ENCODE measurements at regions not wholly inside any gene's neighbourhood (a gene's known extent, or its start where the extent isn't known, plus 50 kb on each side); places are given as distances from the start of the nearest gene placed in this dataset.

DNA sequence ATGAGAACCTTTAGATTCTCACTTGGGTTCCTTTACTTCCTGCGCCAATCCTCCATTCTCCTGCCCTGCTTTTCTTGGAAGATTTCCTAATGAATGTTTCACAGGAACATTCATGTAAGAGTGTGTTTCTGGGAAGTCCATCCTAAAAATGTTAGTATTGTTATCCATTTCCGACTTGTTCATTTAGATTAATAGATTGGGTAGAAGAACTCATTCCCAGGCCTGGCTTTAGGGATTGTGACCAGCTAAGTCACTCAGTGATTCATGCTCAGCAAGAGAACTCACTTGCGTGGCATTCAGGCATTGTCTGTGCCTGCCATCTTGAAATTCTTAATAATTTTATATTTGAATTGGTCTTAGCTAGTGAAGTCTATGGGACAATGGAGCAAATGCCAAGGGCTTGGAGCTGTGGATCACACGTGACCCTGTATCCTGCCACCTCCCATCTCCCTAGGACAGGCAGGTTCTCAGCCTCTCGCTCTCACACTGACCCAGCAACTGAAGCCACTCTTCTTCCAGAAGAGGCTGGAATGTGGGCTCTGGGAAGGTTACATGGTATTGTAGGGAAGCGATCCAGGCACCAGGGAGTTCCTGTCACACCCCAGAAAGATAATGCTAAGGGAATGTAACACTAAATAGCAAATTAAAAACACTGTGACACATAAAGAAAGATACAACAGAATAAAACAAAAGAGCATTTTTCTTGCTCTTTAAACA is 562.1 kb downstream of the TMA16 start:
- H3K4ac ChIP-seq (ENCODE audit: low read depth, low read length): no peak overlapping the region
- H2AK5ac ChIP-seq (ENCODE audit: low read length): no peak overlapping the region
- no peak overlapping the region for H4K8ac ChIP-seq (ENCODE audit: low read depth, low read length)
- H2BK5ac ChIP-seq (ENCODE audit: low read length): no peak overlapping the region
- H3K4me3 ChIP-seq (ENCODE audit: low read length): no peak overlapping the region
- H3K79me2 ChIP-seq (ENCODE audit: control insufficient read depth, insufficient read depth, low read length): no peaks in the 10 kb centered on the region
- peak; percentile 46 for DNase-seq
- no peaks in the 10 kb centered on the region for H3K4me1 ChIP-seq (ENCODE audit: control insufficient read depth, low read depth, low read length)
- H3K23ac ChIP-seq (ENCODE audit: low read length): no peak overlapping the region
- H2BK15ac ChIP-seq (replicated peaks; ENCODE audit: low read depth): no peak overlapping the region
- no CpG with 5 or more reads among the region's 6 CpGs for WGBS (ENCODE audit: extremely low coverage, insufficient coverage, low lambda C conversion rate)
- no peak overlapping the region for H3K18ac ChIP-seq (ENCODE audit: low read length)
- H4K5ac ChIP-seq (ENCODE audit: low read length): no peak overlapping the region
- H3K9ac ChIP-seq (ENCODE audit: low read length): no peak overlapping the region
- no peak overlapping the region for H3K27ac ChIP-seq (ENCODE audit: low read depth, low read length)
- no peak overlapping the region for H3K4me2 ChIP-seq (ENCODE audit: low read length)
- H3K36me3 ChIP-seq (ENCODE audit: control insufficient read depth, insufficient read depth, low read length): no peaks in the 10 kb centered on the region
- H3K27me3 ChIP-seq (ENCODE audit: insufficient read depth, low read length, poor library complexity): no peaks in the 10 kb centered on the region
- no peak overlapping the region for H3K56ac ChIP-seq (ENCODE audit: low read length)
- H2BK120ac ChIP-seq (ENCODE audit: low read depth, low read length): no peak overlapping the region
- no peaks in the 10 kb centered on the region for H3K79me1 ChIP-seq (ENCODE audit: low read length)

DNA sequence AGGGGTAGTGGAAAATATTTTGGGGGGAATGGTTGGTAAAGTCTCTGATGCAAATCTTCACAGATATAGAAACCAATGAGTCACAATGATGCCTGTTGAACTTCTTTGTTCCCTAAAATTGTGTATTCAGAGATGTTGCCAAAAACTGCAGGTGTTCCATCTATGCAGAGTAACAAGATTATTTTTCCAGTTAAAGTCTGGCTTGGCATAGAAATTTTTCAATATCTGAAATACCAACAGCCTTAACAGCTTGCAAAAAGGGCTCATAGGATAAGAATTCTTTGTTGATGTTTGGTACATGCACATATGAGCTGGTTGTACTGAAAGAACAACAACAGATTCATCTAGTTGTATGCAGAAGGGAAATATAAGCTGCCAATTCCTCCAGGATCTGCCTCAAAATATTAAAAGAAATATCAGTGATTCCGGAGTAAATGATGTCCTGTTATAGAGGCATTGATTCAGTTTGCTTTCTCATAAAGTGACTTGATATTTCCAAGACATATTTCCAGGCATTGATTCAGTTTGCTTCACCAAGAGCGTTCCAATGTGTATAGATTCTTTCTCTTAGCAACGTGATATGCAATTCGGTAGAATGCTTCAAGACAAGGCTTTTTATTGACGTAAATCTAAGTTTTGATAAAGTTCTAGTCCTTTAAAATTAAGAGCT is 564.4 kb downstream of the TMA16 start:
- H2BK120ac ChIP-seq (ENCODE audit: low read depth, low read length): no peak overlapping the region
- no peak overlapping the region for H2BK5ac ChIP-seq (ENCODE audit: low read length)
- H3K9ac ChIP-seq (ENCODE audit: low read length): no peak overlapping the region
- H3K27ac ChIP-seq (ENCODE audit: low read depth, low read length): no peak overlapping the region
- no peak overlapping the region for H3K18ac ChIP-seq (ENCODE audit: low read length)
- no peaks in the 10 kb centered on the region for H3K79me1 ChIP-seq (ENCODE audit: low read length)
- H3K4me3 ChIP-seq (ENCODE audit: low read length): no peak overlapping the region
- no peaks in the 10 kb centered on the region for H3K4me1 ChIP-seq (ENCODE audit: control insufficient read depth, low read depth, low read length)
- no peaks in the 10 kb centered on the region for H3K36me3 ChIP-seq (ENCODE audit: control insufficient read depth, insufficient read depth, low read length)
- H4K8ac ChIP-seq (ENCODE audit: low read depth, low read length): no peak overlapping the region
- DNase-seq: no peak
- H3K56ac ChIP-seq (ENCODE audit: low read length): no peak overlapping the region
- no peaks in the 10 kb centered on the region for H3K27me3 ChIP-seq (ENCODE audit: insufficient read depth, low read length, poor library complexity)
- H3K4ac ChIP-seq (ENCODE audit: low read depth, low read length): no peak overlapping the region
- no peak overlapping the region for H3K23ac ChIP-seq (ENCODE audit: low read length)
- H2AK5ac ChIP-seq (ENCODE audit: low read length): no peak overlapping the region
- WGBS (ENCODE audit: extremely low coverage, insufficient coverage, low lambda C conversion rate): no CpG with 5 or more reads among the region's 5 CpGs
- no peak overlapping the region for H2BK15ac ChIP-seq (replicated peaks; ENCODE audit: low read depth)
- H4K5ac ChIP-seq (ENCODE audit: low read length): no peak overlapping the region
- H3K79me2 ChIP-seq (ENCODE audit: control insufficient read depth, insufficient read depth, low read length): no peaks in the 10 kb centered on the region
- H3K4me2 ChIP-seq (ENCODE audit: low read length): no peak overlapping the region

DNA sequence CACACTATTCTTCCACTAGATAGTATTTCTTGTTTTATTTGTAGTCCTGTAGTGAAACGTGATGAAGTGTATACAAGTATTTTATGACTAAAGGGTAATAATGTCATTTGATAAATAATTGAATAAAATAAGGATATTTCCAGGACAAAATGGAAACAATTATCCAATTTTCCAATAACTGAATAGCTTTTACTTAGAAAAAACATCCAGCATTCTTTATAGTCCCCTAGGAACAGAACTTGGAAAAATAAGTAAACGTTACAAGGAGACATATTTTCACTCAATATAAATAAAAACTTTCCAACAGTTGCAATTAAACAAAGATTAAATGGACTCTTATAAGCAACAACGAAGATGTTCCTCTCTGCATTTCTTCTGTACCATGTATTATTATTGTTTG is 566.0 kb downstream of the TMA16 start:
- no peak overlapping the region for H2BK5ac ChIP-seq (ENCODE audit: low read length)
- no peak overlapping the region for H2BK120ac ChIP-seq (ENCODE audit: low read depth, low read length)
- H3K4ac ChIP-seq (ENCODE audit: low read depth, low read length): no peak overlapping the region
- no peaks in the 10 kb centered on the region for H3K4me1 ChIP-seq (ENCODE audit: control insufficient read depth, low read depth, low read length)
- no peak overlapping the region for H3K9ac ChIP-seq (ENCODE audit: low read length)
- H3K18ac ChIP-seq (ENCODE audit: low read length): no peak overlapping the region
- no peak overlapping the region for H4K5ac ChIP-seq (ENCODE audit: low read length)
- no peak overlapping the region for H3K23ac ChIP-seq (ENCODE audit: low read length)
- no peak overlapping the region for H3K4me3 ChIP-seq (ENCODE audit: low read length)
- H3K79me1 ChIP-seq (ENCODE audit: low read length): no peaks in the 10 kb centered on the region
- WGBS (ENCODE audit: extremely low coverage, insufficient coverage, low lambda C conversion rate): no CpG with 5 or more reads among the region's 3 CpGs
- H3K79me2 ChIP-seq (ENCODE audit: control insufficient read depth, insufficient read depth, low read length): no peaks in the 10 kb centered on the region
- DNase-seq: no peak
- H4K8ac ChIP-seq (ENCODE audit: low read depth, low read length): no peak overlapping the region
- H3K27me3 ChIP-seq (ENCODE audit: insufficient read depth, low read length, poor library complexity): no peaks in the 10 kb centered on the region
- H2AK5ac ChIP-seq (ENCODE audit: low read length): no peak overlapping the region
- H3K27ac ChIP-seq (ENCODE audit: low read depth, low read length): no peak overlapping the region
- no peak overlapping the region for H3K4me2 ChIP-seq (ENCODE audit: low read length)
- no peaks in the 10 kb centered on the region for H3K36me3 ChIP-seq (ENCODE audit: control insufficient read depth, insufficient read depth, low read length)
- H3K56ac ChIP-seq (ENCODE audit: low read length): no peak overlapping the region
- H2BK15ac ChIP-seq (replicated peaks; ENCODE audit: low read depth): no peak overlapping the region

DNA sequence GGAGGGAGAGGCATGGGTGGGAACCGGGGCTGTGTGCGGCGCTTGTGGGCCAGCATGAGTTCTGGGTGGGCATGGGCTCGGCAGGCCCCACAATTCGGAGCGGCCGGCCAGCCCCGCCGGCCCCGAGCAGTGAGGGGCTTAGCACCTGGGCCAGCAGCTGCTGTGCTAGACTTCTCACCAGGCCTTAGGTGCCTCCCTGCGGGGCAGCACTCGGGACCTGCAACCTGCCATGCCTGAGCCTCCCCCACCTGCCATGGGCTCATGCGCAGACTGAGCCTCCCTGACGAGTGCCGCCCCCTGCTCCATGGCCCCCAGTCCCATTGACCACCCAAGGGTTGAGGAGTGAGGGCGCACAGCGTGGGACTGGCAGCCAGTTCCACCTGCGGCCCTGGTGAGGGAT is 573.9 kb downstream of the TMA16 start:
- H4K5ac ChIP-seq (ENCODE audit: low read length): no peak overlapping the region
- no peak overlapping the region for H3K27ac ChIP-seq (ENCODE audit: low read depth, low read length)
- no peaks in the 10 kb centered on the region for H3K4me1 ChIP-seq (ENCODE audit: control insufficient read depth, low read depth, low read length)
- no peak overlapping the region for H3K4ac ChIP-seq (ENCODE audit: low read depth, low read length)
- no peak overlapping the region for H2BK15ac ChIP-seq (replicated peaks; ENCODE audit: low read depth)
- no peak overlapping the region for H2BK5ac ChIP-seq (ENCODE audit: low read length)
- H3K9ac ChIP-seq (ENCODE audit: low read length): no peak overlapping the region
- H3K56ac ChIP-seq (ENCODE audit: low read length): no peak overlapping the region
- no peak overlapping the region for H3K23ac ChIP-seq (ENCODE audit: low read length)
- no peak overlapping the region for H2AK5ac ChIP-seq (ENCODE audit: low read length)
- H3K79me2 ChIP-seq (ENCODE audit: control insufficient read depth, insufficient read depth, low read length): no peaks in the 10 kb centered on the region
- WGBS (ENCODE audit: extremely low coverage, insufficient coverage, low lambda C conversion rate): no CpG with 5 or more reads among the region's 18 CpGs
- no peak overlapping the region for H2BK120ac ChIP-seq (ENCODE audit: low read depth, low read length)
- no peak overlapping the region for H3K4me2 ChIP-seq (ENCODE audit: low read length)
- H4K8ac ChIP-seq (ENCODE audit: low read depth, low read length): no peak overlapping the region
- no peaks in the 10 kb centered on the region for H3K79me1 ChIP-seq (ENCODE audit: low read length)
- no peaks in the 10 kb centered on the region for H3K36me3 ChIP-seq (ENCODE audit: control insufficient read depth, insufficient read depth, low read length)
- no peak overlapping the region for H3K18ac ChIP-seq (ENCODE audit: low read length)
- DNase-seq: no peak
- no peaks in the 10 kb centered on the region for H3K27me3 ChIP-seq (ENCODE audit: insufficient read depth, low read length, poor library complexity)
- H3K4me3 ChIP-seq (ENCODE audit: low read length): no peak overlapping the region

DNA sequence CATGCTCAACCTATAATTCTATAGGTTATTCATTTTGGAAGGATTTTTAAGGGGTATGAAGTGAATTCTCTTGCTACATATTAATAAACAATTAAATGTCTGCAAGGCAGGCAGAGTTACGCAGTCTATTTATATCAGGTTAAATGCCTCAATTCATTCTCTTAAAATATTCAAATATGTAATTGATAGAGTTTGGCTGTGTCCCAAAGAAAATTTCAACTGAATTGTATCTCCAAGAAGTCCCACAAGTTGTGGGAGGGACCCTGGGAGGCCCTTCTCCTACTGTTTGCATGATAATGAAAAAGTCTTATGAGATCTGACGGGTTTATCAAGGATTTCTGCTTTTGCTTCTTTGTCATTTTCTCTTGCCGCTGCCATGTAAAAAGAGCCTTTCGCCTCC is 576.1 kb downstream of the TMA16 start:
- no CpG with 5 or more reads among the region's 4 CpGs for WGBS (ENCODE audit: extremely low coverage, insufficient coverage, low lambda C conversion rate)
- Histone ChIP-seq H3K9ac (ENCODE audit: low read length) (no peak overlapping the region), H3K79me1 (ENCODE audit: low read length) (no peaks in the 10 kb centered on the region), H3K4me2 (ENCODE audit: low read length) (no peak overlapping the region), H4K5ac (ENCODE audit: low read length) (no peak overlapping the region), H3K27me3 (ENCODE audit: insufficient read depth, low read length, poor library complexity) (no peaks in the 10 kb centered on the region), H3K27ac (ENCODE audit: low read depth, low read length) (no peak overlapping the region), H2AK5ac (ENCODE audit: low read length) (no peak overlapping the region), H2BK120ac (ENCODE audit: low read depth, low read length) (no peak overlapping the region), H2BK5ac (ENCODE audit: low read length) (no peak overlapping the region), H3K4me3 (ENCODE audit: low read length) (no peak overlapping the region), H3K4ac (ENCODE audit: low read depth, low read length) (no peak overlapping the region), H2BK15ac (replicated peaks; ENCODE audit: low read depth) (no peak overlapping the region), H3K79me2 (ENCODE audit: control insufficient read depth, insufficient read depth, low read length) (no peaks in the 10 kb centered on the region), H3K18ac (ENCODE audit: low read length) (no peak overlapping the region), H3K56ac (ENCODE audit: low read length) (no peak overlapping the region), H3K4me1 (ENCODE audit: control insufficient read depth, low read depth, low read length) (no peaks in the 10 kb centered on the region), H4K8ac (ENCODE audit: low read depth, low read length) (no peak overlapping the region), H3K23ac (ENCODE audit: low read length) (no peak overlapping the region), H3K36me3 (ENCODE audit: control insufficient read depth, insufficient read depth, low read length) (no peaks in the 10 kb centered on the region)
- no peak for DNase-seq

DNA sequence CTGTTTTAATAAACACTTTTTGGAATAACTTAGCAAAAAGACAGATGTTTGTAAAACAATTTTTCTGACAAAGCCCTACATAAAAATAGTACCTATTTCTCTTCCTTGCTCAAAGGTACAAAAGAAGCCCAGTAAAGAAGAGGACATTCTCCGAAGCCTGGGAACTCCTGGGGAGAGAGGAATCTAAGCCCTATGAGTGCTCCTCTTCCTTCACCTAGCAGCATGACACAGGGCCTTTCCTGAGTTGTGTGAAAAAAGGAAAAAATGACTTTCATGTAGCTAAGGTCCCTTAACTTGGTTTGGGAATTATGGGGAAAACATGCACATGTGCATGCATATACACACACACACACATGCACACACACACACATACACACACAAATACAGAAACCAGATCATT is 586.9 kb downstream of the TMA16 start:
- H3K36me3 ChIP-seq (ENCODE audit: control insufficient read depth, insufficient read depth, low read length): no peaks in the 10 kb centered on the region
- WGBS (ENCODE audit: extremely low coverage, insufficient coverage, low lambda C conversion rate): no CpG with 5 or more reads among the region's 1 CpG
- H2AK5ac ChIP-seq (ENCODE audit: low read length): no peak overlapping the region
- no peak overlapping the region for H3K4me2 ChIP-seq (ENCODE audit: low read length)
- H2BK120ac ChIP-seq (ENCODE audit: low read depth, low read length): no peak overlapping the region
- H3K4me1 ChIP-seq (ENCODE audit: control insufficient read depth, low read depth, low read length): no peaks in the 10 kb centered on the region
- no peak overlapping the region for H3K56ac ChIP-seq (ENCODE audit: low read length)
- H3K4me3 ChIP-seq (ENCODE audit: low read length): no peak overlapping the region
- no peak overlapping the region for H3K9ac ChIP-seq (ENCODE audit: low read length)
- H2BK15ac ChIP-seq (replicated peaks; ENCODE audit: low read depth): no peak overlapping the region
- no peak overlapping the region for H4K8ac ChIP-seq (ENCODE audit: low read depth, low read length)
- no peak overlapping the region for H2BK5ac ChIP-seq (ENCODE audit: low read length)
- no peak overlapping the region for H3K27ac ChIP-seq (ENCODE audit: low read depth, low read length)
- H3K18ac ChIP-seq (ENCODE audit: low read length): no peak overlapping the region
- H3K79me1 ChIP-seq (ENCODE audit: low read length): no peaks in the 10 kb centered on the region
- H3K23ac ChIP-seq (ENCODE audit: low read length): no peak overlapping the region
- H3K4ac ChIP-seq (ENCODE audit: low read depth, low read length): no peak overlapping the region
- H3K27me3 ChIP-seq (ENCODE audit: insufficient read depth, low read length, poor library complexity): no peaks in the 10 kb centered on the region
- H4K5ac ChIP-seq (ENCODE audit: low read length): no peak overlapping the region
- H3K79me2 ChIP-seq (ENCODE audit: control insufficient read depth, insufficient read depth, low read length): no peaks in the 10 kb centered on the region
- peak; percentile 14 for DNase-seq
